Keratinocyte (primary cell): ENCODE measurements at regions not wholly inside any gene's neighbourhood (a gene's known extent, or its start where the extent isn't known, plus 50 kb on each side); places are given as distances from the start of the nearest gene placed in this dataset.

ENCODE experiments used
- DNase-seq: peaks from one replicate; pipeline ENCODE4 v3.0.0-alpha.2; 2011; ENCODE audit warnings: low read depth, missing footprints, low spot score
- FAIRE-seq: peaks from 2 replicates; lab custom pipeline; 2011; peaks lifted over from hg19 to GRCh38; lab: Jason Lieb, UNC
- H2AFZ ChIP-seq: 2 replicates; pipeline ENCODE4 v1.6.0; 2012; ENCODE audit warnings: low read length, control low read depth, inconsistent platforms; ENCODE audit not compliant: control insufficient read depth
- H3K27ac ChIP-seq: 2 replicates; pipeline ENCODE4 v1.5.1; 2011; ENCODE audit warnings: low read length; ENCODE audit not compliant: control insufficient read depth, insufficient read depth
- H3K27me3 ChIP-seq: 3 replicates; pipeline ENCODE4 v1.6.0; 2011; ENCODE audit warnings: low read length; ENCODE audit not compliant: control insufficient read depth, insufficient read depth; ENCODE audit errors: extremely low read depth
- H3K36me3 ChIP-seq, 2 experiments: 2 replicates in 1 of 2; 3 replicates in 1 of 2; pipeline ENCODE4 v1.5.1; 2011; ENCODE audit warnings: low read length in 2 of 2, mild to moderate bottlenecking in 1 of 2; ENCODE audit not compliant: control insufficient read depth in 2 of 2, insufficient read depth in 2 of 2; ENCODE audit errors: extremely low read depth in 1 of 2
- H3K4me1 ChIP-seq: 3 replicates; pipeline ENCODE4 v1.5.1; 2011; ENCODE audit warnings: low read length; ENCODE audit not compliant: control insufficient read depth, insufficient read depth; ENCODE audit errors: extremely low read depth
- H3K4me2 ChIP-seq: 3 replicates; pipeline ENCODE4 v1.6.0; 2011; ENCODE audit warnings: low read depth, low read length; ENCODE audit not compliant: control insufficient read depth, insufficient read depth; ENCODE audit errors: extremely low read depth
- H3K4me3 ChIP-seq, 3 experiments: fragments of 200-600 bp in 1 of 3; sonication (generic) in 1 of 3; 2 replicates in 2 of 3; 3 replicates in 1 of 3; pipeline ENCODE4 v1.5.1; 2011 to 2016; ENCODE audit warnings: low read length in 3 of 3, mild to moderate bottlenecking in 3 of 3, control low read depth in 2 of 3, inconsistent platforms in 1 of 3, low read depth in 1 of 3, mixed read lengths in 1 of 3, mixed run types in 1 of 3, moderate library complexity in 1 of 3; ENCODE audit not compliant: control insufficient read depth in 2 of 3, insufficient read depth in 2 of 3; ENCODE audit errors: extremely low read depth in 1 of 3
- H3K79me2 ChIP-seq: 2 replicates; pipeline ENCODE4 v1.6.0; 2012; ENCODE audit warnings: low read length; ENCODE audit not compliant: control insufficient read depth, insufficient read depth
- H3K9ac ChIP-seq: 3 replicates; pipeline ENCODE4 v1.6.0; 2011; ENCODE audit warnings: low read length; ENCODE audit not compliant: control insufficient read depth, insufficient read depth; ENCODE audit errors: extremely low read depth
- H3K9me1 ChIP-seq: 3 replicates; pipeline ENCODE4 v1.6.0; 2011; ENCODE audit warnings: low read length; ENCODE audit not compliant: control insufficient read depth, insufficient read depth; ENCODE audit errors: extremely low read depth
- H3K9me3 ChIP-seq: 2 replicates; pipeline ENCODE4 v1.5.1; 2012; ENCODE audit warnings: low read depth, low read length; ENCODE audit not compliant: control insufficient read depth
- H4K20me1 ChIP-seq: 3 replicates; pipeline ENCODE4 v1.6.0; 2011; ENCODE audit warnings: low read length; ENCODE audit not compliant: control insufficient read depth, insufficient read depth; ENCODE audit errors: extremely low read depth
- CTCF ChIP-seq, 3 experiments: IDR thresholded peaks in 1 of 3; conservative IDR thresholded peaks in 1 of 3; optimal IDR thresholded peaks in 1 of 3; 2 replicates in 2 of 3; 3 replicates in 1 of 3; pipeline versions ENCODE3 to v1.5.1; 2011; ENCODE audit warnings: low read length in 3 of 3, mild to moderate bottlenecking in 3 of 3, moderate library complexity in 2 of 3, control low read depth in 1 of 3, inconsistent platforms in 1 of 3; ENCODE audit not compliant: insufficient read depth in 2 of 3; ENCODE audit errors: extremely low read depth in 1 of 3
- EZH2 ChIP-seq: IDR thresholded peaks from one replicate; pipeline ENCODE4 v1.6.1; 2012; ENCODE audit warnings: inconsistent platforms, mild to moderate bottlenecking, low read length, moderate library complexity
- dilution Hi-C: fragments of 300-500 bp; cut with MboI; formaldehyde crosslinking; loops from one replicate; pipeline ENCODE4 v1.7.0; 2020; ENCODE audit warnings: low sequenced_read_pairs; ENCODE audit not compliant: extremely low pct_ligation_motif_present

GRCh38 chr2:19574778-19575260 is 216.4 kb upstream of the OSR1 start:
- peaks cover 30% of the 10 kb centered on the region for H3K4me1 ChIP-seq
- H3K36me3 ChIP-seq: no peaks in the 10 kb centered on the region
- no peaks in the 10 kb centered on the region for H4K20me1 ChIP-seq
- H3K4me2 ChIP-seq: no peak overlapping the region
- H2AFZ ChIP-seq: no peak overlapping the region
- H3K4me3 ChIP-seq: no peak overlapping the region
- FAIRE-seq (peak; percentile 64), DNase-seq (no peak)
- dilution Hi-C loops: no loop called here
- no peak overlapping the region for H3K9ac ChIP-seq
- no peak overlapping the region for H3K27ac ChIP-seq
- no peaks in the 10 kb centered on the region for H3K79me2 ChIP-seq
- no peaks in the 10 kb centered on the region for H3K27me3 ChIP-seq
- H3K9me1 ChIP-seq: no peaks in the 10 kb centered on the region
- H3K9me3 ChIP-seq: no peaks in the 10 kb centered on the region
- TF ChIP-seq CTCF (optimal IDR thresholded peaks at IDR 0.05 in 1 of 3, IDR thresholded peaks at IDR 0.05 in 1 of 3, conservative IDR thresholded peaks at IDR 0.05 in 1 of 3; ENCODE audit: extremely low read depth in 1 of 3, insufficient read depth in 2 of 3, low read length in 3 of 3): no peak
- no peak for TF ChIP-seq EZH2

GRCh38 chr2:19573784-19574183 is 215.4 kb upstream of the OSR1 start:
- TF ChIP-seq EZH2 (no peak), CTCF (optimal IDR thresholded peaks at IDR 0.05 in 1 of 3, IDR thresholded peaks at IDR 0.05 in 1 of 3, conservative IDR thresholded peaks at IDR 0.05 in 1 of 3; ENCODE audit: extremely low read depth in 1 of 3, insufficient read depth in 2 of 3, low read length in 3 of 3) (no peak)
- Histone ChIP-seq H3K27me3 (no peaks in the 10 kb centered on the region), H3K9ac (no peak overlapping the region), H3K79me2 (no peaks in the 10 kb centered on the region), H3K4me3 (no peak overlapping the region), H3K4me2 (no peak overlapping the region), H3K36me3 (no peaks in the 10 kb centered on the region), H4K20me1 (no peaks in the 10 kb centered on the region), H2AFZ (no peak overlapping the region), H3K4me1 (peaks cover 30% of the 10 kb centered on the region), H3K9me3 (no peaks in the 10 kb centered on the region), H3K27ac (no peak overlapping the region), H3K9me1 (no peaks in the 10 kb centered on the region)
- no peak for DNase-seq
- dilution Hi-C loops: no loop called here
- no peak for FAIRE-seq
